ENCODE measurements at regions not wholly inside any gene's neighbourhood (a gene's known extent, or its start where the extent isn't known, plus 50 kb on each side); places are given as distances from the start of the nearest gene placed in this dataset.
"Not testable (repeated sequence)": the region's sequence is repeated elsewhere in the genome, so short reads cannot be mapped to it uniquely, and the experiment has no call there.

- Histone ChIP-seq H4K20me1 (ENCODE audit: insufficient read depth) (no peaks in the 10 kb centered on the region), H3K27me3 (ENCODE audit: insufficient read depth, low read depth) (no peaks in the 10 kb centered on the region), H3K9me2 (ENCODE audit: insufficient read depth) (no peaks in the 10 kb centered on the region), H2AFZ (no peak overlapping the region), H3K4me3 (no peak overlapping the region), H3F3A (ENCODE audit: insufficient read depth, low read depth) (peaks cover 28% of the 10 kb centered on the region), H3K4me2 (no peak overlapping the region), H3K9me3 (ENCODE audit: insufficient read depth, low read depth) (peaks cover 6% of the 10 kb centered on the region), H3K27ac (no peak overlapping the region), H3K79me2 (ENCODE audit: low read depth) (no peaks in the 10 kb centered on the region), H3K36me3 (ENCODE audit: low read depth) (no peaks in the 10 kb centered on the region), H3K4me1 (replicated peaks; ENCODE audit: insufficient read depth) (peaks cover 46% of the 10 kb centered on the region)
- DNase-seq, result no peak
- ChIA-PET CTCF (interaction anchor here (0.6 kb wide), 1 partner anchor 18 kb away, joined by 5 read pairs; no protein-coding TSS in a partner anchor), POLR2A (ENCODE audit: unreplicated experiment) (no interaction called here)
- intact Hi-C loops (cut with micrococcal nuclease; ENCODE audit: unreplicated experiment), result no loop called here
- no TSS peak for BruUV-seq (replicated peaks)
- no peak for TF ChIP-seq EZH2 (IDR thresholded peaks at IDR 0.05; ENCODE audit: low read depth)
- TF ChIP-seq CTCF (conservative IDR thresholded peaks at IDR 0.05), result no peak
Measured at GRCh38 chr2:43065871-43066270, 160.5 kb downstream of the ZFP36L2 start.

DNA sequence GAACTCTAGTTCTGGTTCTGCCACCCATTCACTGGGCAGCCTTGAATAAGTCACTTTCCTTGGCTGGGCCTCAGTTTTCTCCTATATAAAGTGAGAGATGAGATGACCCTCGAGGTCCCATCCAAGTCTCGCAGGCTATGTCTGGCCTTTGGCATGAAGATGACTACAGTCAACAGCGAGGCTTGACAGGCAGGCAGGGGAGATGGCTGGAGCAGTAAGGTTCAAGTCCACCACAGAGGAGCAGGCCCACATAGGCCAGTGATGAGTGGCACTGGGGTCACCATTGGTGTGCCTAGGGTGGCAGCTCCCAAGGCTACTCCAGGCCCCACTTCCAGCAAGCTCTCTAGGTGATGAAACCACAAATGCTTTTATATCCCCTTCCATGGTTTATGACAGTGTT is 161.4 kb downstream of the ZFP36L2 start:
- Histone ChIP-seq H3K4me1 (replicated peaks; ENCODE audit: insufficient read depth) (peaks cover 38% of the 10 kb centered on the region), H3K27ac (no peak overlapping the region), H3K4me3 (no peak overlapping the region), H3K9me2 (ENCODE audit: insufficient read depth) (no peaks in the 10 kb centered on the region), H2AFZ (no peak overlapping the region), H3K27me3 (ENCODE audit: insufficient read depth, low read depth) (no peaks in the 10 kb centered on the region), H3K79me2 (ENCODE audit: low read depth) (no peaks in the 10 kb centered on the region), H3K4me2 (no peak overlapping the region), H3F3A (ENCODE audit: insufficient read depth, low read depth) (peaks cover 20% of the 10 kb centered on the region), H3K36me3 (ENCODE audit: low read depth) (no peaks in the 10 kb centered on the region), H3K9me3 (ENCODE audit: insufficient read depth, low read depth) (peaks cover 6% of the 10 kb centered on the region), H4K20me1 (ENCODE audit: insufficient read depth) (no peaks in the 10 kb centered on the region)
- TF ChIP-seq EZH2 (IDR thresholded peaks at IDR 0.05; ENCODE audit: low read depth), result no peak
- no peak for TF ChIP-seq CTCF (conservative IDR thresholded peaks at IDR 0.05)
- no peak for DNase-seq
- POLR2A ChIA-PET (ENCODE audit: unreplicated experiment), result no interaction called here
- CTCF ChIA-PET, result no interaction called here
- intact Hi-C loops (cut with micrococcal nuclease; ENCODE audit: unreplicated experiment), result no loop called here
- BruUV-seq (replicated peaks), result no TSS peak

DNA sequence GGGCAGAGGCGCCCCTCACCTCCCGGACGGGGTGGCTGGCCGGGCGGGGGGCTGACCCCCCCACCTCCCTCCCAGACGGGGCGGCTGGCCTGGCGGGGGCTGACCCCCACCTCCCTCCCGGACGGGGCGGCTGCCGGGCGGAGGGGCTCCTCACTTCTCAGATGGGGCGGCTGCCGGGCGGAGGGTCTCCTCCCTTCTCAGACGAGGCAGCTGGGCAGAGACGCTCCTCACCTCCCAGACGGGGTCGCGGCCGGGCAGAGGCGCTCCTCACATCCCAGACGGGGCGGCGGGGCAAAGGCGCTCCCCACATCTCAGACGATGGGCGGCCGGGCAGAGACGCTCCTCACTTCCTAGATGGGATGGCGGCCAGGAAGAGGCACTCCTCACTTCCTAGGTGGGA is 163.3 kb downstream of the ZFP36L2 start:
- H3K9me3 ChIP-seq (ENCODE audit: insufficient read depth, low read depth); H3K4me2 ChIP-seq; H3K36me3 ChIP-seq (ENCODE audit: low read depth); H3F3A ChIP-seq (ENCODE audit: insufficient read depth, low read depth); BruUV-seq (replicated peaks); CTCF ChIA-PET; H4K20me1 ChIP-seq (ENCODE audit: insufficient read depth); H3K27me3 ChIP-seq (ENCODE audit: insufficient read depth, low read depth); H2AFZ ChIP-seq; H3K27ac ChIP-seq; DNase-seq; H3K4me3 ChIP-seq; H3K9me2 ChIP-seq (ENCODE audit: insufficient read depth); intact Hi-C loops (cut with micrococcal nuclease; ENCODE audit: unreplicated experiment); H3K79me2 ChIP-seq (ENCODE audit: low read depth); POLR2A ChIA-PET (ENCODE audit: unreplicated experiment): not testable (repeated sequence)
- H3K4me1 ChIP-seq (replicated peaks; ENCODE audit: insufficient read depth), result peaks cover 19% of the 10 kb centered on the region

GRCh38 chr2:43062058-43062457 is 164.3 kb downstream of the ZFP36L2 start:
- Histone ChIP-seq H3F3A (ENCODE audit: insufficient read depth, low read depth) (peaks cover 4% of the 10 kb centered on the region; the same call in 1 of the 2 replicates), H3K4me3 (no peak overlapping the region), H2AFZ (no peak overlapping the region), H3K36me3 (ENCODE audit: low read depth) (no peaks in the 10 kb centered on the region), H3K9me2 (ENCODE audit: insufficient read depth) (no peaks in the 10 kb centered on the region), H3K4me2 (no peak overlapping the region), H3K27me3 (ENCODE audit: insufficient read depth, low read depth) (no peaks in the 10 kb centered on the region), H3K27ac (no peak overlapping the region), H4K20me1 (ENCODE audit: insufficient read depth) (no peaks in the 10 kb centered on the region), H3K9me3 (ENCODE audit: insufficient read depth, low read depth) (peaks cover 6% of the 10 kb centered on the region), H3K4me1 (replicated peaks; ENCODE audit: insufficient read depth) (peaks cover 12% of the 10 kb centered on the region), H3K79me2 (ENCODE audit: low read depth) (no peaks in the 10 kb centered on the region)
- no peak for TF ChIP-seq CTCF (conservative IDR thresholded peaks at IDR 0.05)
- TF ChIP-seq EZH2 (IDR thresholded peaks at IDR 0.05; ENCODE audit: low read depth), result no peak
- ChIA-PET POLR2A (ENCODE audit: unreplicated experiment) (no interaction called here), CTCF (no interaction called here)
- intact Hi-C loops (cut with micrococcal nuclease; ENCODE audit: unreplicated experiment), result no loop called here
- no peak for DNase-seq
- BruUV-seq (replicated peaks), result no TSS peak

Measured in PC-9 (cell line).